ENCODE measurements at regions not wholly inside any gene's neighbourhood (a gene's known extent, or its start where the extent isn't known, plus 50 kb on each side); places are given as distances from the start of the nearest gene placed in this dataset.

DNA sequence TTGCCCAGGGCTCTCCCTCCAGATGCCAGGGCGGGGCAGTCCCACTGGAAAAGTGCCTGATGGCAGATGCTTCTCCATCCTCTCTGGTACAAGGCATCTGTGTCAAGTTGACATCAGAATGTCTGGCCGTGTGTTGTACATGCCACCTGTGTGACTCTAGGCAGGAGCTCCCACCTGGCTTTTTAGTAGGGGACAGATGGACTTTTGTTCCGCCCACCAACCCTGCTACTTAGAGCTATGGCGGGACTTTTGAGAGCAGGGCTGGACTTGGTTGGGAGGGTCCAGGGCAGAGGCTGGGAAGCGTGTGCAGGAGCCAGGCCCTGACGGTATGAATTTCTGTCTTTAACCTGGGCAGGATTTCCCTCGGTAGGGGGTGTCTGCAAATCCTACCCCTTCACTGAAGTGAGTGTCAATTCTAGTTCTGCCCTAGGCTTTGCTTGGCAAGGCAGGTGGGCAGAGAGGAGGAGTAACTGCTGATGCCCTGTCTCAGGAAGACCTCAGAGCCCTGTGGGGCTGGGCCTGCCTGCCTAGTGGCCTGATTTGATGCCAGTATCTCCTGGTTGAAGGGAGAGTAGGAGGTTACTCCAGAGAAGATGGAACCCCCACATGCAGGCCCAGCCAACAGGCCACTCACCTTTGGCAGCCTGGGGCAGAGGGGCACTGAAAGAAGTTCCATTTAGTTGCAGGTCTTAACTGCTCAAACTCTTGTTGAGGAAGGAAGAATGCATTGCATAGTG, 99.1 kb downstream of the PJA1 start:
- TF ChIP-seq, protein P1, sequence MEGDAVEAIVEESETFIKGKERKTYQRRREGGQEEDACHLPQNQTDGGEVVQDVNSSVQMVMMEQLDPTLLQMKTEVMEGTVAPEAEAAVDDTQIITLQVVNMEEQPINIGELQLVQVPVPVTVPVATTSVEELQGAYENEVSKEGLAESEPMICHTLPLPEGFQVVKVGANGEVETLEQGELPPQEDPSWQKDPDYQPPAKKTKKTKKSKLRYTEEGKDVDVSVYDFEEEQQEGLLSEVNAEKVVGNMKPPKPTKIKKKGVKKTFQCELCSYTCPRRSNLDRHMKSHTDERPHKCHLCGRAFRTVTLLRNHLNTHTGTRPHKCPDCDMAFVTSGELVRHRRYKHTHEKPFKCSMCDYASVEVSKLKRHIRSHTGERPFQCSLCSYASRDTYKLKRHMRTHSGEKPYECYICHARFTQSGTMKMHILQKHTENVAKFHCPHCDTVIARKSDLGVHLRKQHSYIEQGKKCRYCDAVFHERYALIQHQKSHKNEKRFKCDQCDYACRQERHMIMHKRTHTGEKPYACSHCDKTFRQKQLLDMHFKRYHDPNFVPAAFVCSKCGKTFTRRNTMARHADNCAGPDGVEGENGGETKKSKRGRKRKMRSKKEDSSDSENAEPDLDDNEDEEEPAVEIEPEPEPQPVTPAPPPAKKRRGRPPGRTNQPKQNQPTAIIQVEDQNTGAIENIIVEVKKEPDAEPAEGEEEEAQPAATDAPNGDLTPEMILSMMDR (IDR thresholded peaks at IDR 0.05; ENCODE audit: extremely low read depth in 1 of 2, insufficient read depth in 1 of 2, low read depth in 1 of 2, low read length in 2 of 2) = no peak
- TF ChIP-seq, protein P2, sequence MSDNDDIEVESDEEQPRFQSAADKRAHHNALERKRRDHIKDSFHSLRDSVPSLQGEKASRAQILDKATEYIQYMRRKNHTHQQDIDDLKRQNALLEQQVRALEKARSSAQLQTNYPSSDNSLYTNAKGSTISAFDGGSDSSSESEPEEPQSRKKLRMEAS (IDR thresholded peaks at IDR 0.05; ENCODE audit: insufficient read depth, insufficient read length) = no peak
- TF ChIP-seq POLR2AphosphoS5 (IDR thresholded peaks at IDR 0.05; ENCODE audit: insufficient read depth, low read depth, low read length) (no peak), EZH2 (IDR thresholded peaks at IDR 0.05; ENCODE audit: borderline replicate concordance, low read depth, low read length, severe bottlenecking) (no peak), JUN (IDR thresholded peaks at IDR 0.05; ENCODE audit: borderline replicate concordance, insufficient read depth, insufficient read length, low read depth) (no peak), POLR2A (IDR thresholded peaks at IDR 0.05; ENCODE audit: low read depth, low read length) (no peak)

Measured in endothelial cell of umbilical vein (primary cell).